ENCODE measurements at regions not wholly inside any gene's neighbourhood (a gene's known extent, or its start where the extent isn't known, plus 50 kb on each side); places are given as distances from the start of the nearest gene placed in this dataset.
"Not testable (repeated sequence)": the region's sequence is repeated elsewhere in the genome, so short reads cannot be mapped to it uniquely, and the experiment has no call there.

- Histone ChIP-seq H3K27me3 (replicated peaks) (no peaks in the 10 kb centered on the region), H3K4me3 (ENCODE audit: low read depth, low read length) (no peak overlapping the region), H3K27ac (no peak overlapping the region), H3K36me3 (replicated peaks) (no peaks in the 10 kb centered on the region)
- TF ChIP-seq, protein P1, sequence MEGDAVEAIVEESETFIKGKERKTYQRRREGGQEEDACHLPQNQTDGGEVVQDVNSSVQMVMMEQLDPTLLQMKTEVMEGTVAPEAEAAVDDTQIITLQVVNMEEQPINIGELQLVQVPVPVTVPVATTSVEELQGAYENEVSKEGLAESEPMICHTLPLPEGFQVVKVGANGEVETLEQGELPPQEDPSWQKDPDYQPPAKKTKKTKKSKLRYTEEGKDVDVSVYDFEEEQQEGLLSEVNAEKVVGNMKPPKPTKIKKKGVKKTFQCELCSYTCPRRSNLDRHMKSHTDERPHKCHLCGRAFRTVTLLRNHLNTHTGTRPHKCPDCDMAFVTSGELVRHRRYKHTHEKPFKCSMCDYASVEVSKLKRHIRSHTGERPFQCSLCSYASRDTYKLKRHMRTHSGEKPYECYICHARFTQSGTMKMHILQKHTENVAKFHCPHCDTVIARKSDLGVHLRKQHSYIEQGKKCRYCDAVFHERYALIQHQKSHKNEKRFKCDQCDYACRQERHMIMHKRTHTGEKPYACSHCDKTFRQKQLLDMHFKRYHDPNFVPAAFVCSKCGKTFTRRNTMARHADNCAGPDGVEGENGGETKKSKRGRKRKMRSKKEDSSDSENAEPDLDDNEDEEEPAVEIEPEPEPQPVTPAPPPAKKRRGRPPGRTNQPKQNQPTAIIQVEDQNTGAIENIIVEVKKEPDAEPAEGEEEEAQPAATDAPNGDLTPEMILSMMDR (IDR thresholded peaks at IDR 0.05; ENCODE audit: low read depth, low read length, missing control alignments): no peak
- no peak for DNase-seq
- in situ Hi-C loops (cut with HindIII; ENCODE audit: low pct_ligation_motif_present, low sequenced_read_pairs): no loop called here
These were observed 299.8 kb downstream of the TSHZ3 start for GRCh38 chr19:31049431-31049830.

- DNase-seq: no peak
- in situ Hi-C loops (cut with HindIII; ENCODE audit: low pct_ligation_motif_present, low sequenced_read_pairs): no loop called here
- H3K27ac ChIP-seq: no peak overlapping the region
These were observed 303.2 kb downstream of the TSHZ3 start for GRCh38 chr19:31046024-31046423.

GRCh38 chr19:31041461-31041860 is 307.8 kb downstream of the TSHZ3 start:
- Histone ChIP-seq H3K4me3 (ENCODE audit: low read depth, low read length) (no peak overlapping the region), H3K27me3 (replicated peaks) (no peaks in the 10 kb centered on the region), H3K36me3 (replicated peaks) (no peaks in the 10 kb centered on the region), H3K27ac (no peak overlapping the region)
- TF ChIP-seq, protein P1 (IDR thresholded peaks at IDR 0.05; ENCODE audit: low read depth, low read length, missing control alignments): no peak
- no peak for DNase-seq
- in situ Hi-C loops (cut with HindIII; ENCODE audit: low pct_ligation_motif_present, low sequenced_read_pairs): no loop called here

More at GRCh38 chr19:31046024-31046423, 303.2 kb downstream of the TSHZ3 start:
- H3K4me3 ChIP-seq (ENCODE audit: low read depth, low read length): no peak overlapping the region
- H3K36me3 ChIP-seq (replicated peaks): no peaks in the 10 kb centered on the region
- TF ChIP-seq, protein P1 (IDR thresholded peaks at IDR 0.05; ENCODE audit: low read depth, low read length, missing control alignments): no peak
- H3K27me3 ChIP-seq (replicated peaks): no peaks in the 10 kb centered on the region

GRCh38 chr19:31039151-31039550 is 310.1 kb downstream of the TSHZ3 start:
- no peak for DNase-seq
- TF ChIP-seq, protein P1 (IDR thresholded peaks at IDR 0.05; ENCODE audit: low read depth, low read length, missing control alignments): no peak
- Histone ChIP-seq H3K27me3 (replicated peaks) (no peaks in the 10 kb centered on the region), H3K36me3 (replicated peaks) (no peaks in the 10 kb centered on the region), H3K27ac (no peak overlapping the region), H3K4me3 (ENCODE audit: low read depth, low read length) (no peak overlapping the region)
- in situ Hi-C loops (cut with HindIII; ENCODE audit: low pct_ligation_motif_present, low sequenced_read_pairs): no loop called here

DNA sequence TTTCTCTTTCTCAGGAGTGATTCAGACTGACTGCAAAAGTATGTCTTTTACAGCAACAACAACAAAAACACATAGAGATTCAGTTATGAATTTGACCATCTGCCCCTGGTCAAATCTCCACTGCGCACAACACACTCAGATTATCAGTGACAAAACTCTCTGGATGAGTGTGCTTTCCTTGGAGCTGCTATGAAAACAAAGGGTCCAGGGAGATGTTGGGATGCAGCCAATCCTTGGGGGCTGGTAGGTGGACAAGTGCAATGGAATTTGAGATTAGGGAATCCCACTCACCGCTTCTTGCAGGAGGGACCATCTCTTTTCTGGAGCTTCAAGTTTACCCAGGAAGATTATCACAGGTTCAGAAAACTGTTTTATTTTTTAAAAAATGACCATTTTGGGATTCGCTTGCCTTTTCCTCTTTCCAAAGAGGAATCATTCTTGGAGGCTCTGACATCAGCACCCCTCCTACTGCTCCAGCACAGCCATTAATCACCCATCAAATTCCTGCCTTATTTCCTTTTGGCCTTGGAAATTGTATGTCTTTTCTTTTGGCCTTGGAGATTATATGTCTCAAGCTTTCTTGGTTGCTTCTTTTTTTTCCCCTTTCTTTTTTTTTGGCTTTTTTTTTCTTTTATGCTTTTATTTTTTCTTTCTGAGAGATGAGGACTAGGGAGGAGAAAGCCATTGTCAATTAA is 311.8 kb downstream of the TSHZ3 start:
- no peaks in the 10 kb centered on the region for H3K27me3 ChIP-seq (replicated peaks)
- TF ChIP-seq, protein P1 (IDR thresholded peaks at IDR 0.05; ENCODE audit: low read depth, low read length, missing control alignments): no peak
- H3K36me3 ChIP-seq (replicated peaks): no peaks in the 10 kb centered on the region
- H3K27ac ChIP-seq: no peak overlapping the region
- in situ Hi-C loops (cut with HindIII; ENCODE audit: low pct_ligation_motif_present, low sequenced_read_pairs): no loop called here
- no peak overlapping the region for H3K4me3 ChIP-seq (ENCODE audit: low read depth, low read length)
- DNase-seq: peak; percentile 32

DNA sequence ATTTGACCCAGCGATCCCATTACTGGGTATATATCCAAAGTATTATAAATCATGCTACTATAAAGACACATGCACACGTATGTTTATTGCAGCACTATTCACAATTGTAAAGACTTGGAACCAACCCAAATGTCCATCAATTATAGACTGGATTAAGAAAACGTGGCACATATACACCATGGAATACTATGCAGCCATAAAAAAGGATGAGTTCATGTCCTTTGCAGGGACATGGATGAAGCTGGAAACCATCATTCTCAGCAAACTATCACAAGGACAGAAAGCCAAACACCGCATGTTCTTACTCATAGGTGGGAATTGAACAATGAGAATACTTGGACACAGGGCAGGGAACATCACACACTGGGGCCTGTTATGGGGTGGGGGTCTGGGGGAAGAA is 317.8 kb downstream of the TSHZ3 start:
- H3K4me3 ChIP-seq (ENCODE audit: low read depth, low read length); DNase-seq; H3K36me3 ChIP-seq (replicated peaks); in situ Hi-C loops (cut with HindIII; ENCODE audit: low pct_ligation_motif_present, low sequenced_read_pairs); H3K27ac ChIP-seq; H3K27me3 ChIP-seq (replicated peaks): not testable (repeated sequence)

All from brain microvascular endothelial cell (primary cell).